ENCODE measurements at regions not wholly inside any gene's neighbourhood (a gene's known extent, or its start where the extent isn't known, plus 50 kb on each side); places are given as distances from the start of the nearest gene placed in this dataset.

DNA sequence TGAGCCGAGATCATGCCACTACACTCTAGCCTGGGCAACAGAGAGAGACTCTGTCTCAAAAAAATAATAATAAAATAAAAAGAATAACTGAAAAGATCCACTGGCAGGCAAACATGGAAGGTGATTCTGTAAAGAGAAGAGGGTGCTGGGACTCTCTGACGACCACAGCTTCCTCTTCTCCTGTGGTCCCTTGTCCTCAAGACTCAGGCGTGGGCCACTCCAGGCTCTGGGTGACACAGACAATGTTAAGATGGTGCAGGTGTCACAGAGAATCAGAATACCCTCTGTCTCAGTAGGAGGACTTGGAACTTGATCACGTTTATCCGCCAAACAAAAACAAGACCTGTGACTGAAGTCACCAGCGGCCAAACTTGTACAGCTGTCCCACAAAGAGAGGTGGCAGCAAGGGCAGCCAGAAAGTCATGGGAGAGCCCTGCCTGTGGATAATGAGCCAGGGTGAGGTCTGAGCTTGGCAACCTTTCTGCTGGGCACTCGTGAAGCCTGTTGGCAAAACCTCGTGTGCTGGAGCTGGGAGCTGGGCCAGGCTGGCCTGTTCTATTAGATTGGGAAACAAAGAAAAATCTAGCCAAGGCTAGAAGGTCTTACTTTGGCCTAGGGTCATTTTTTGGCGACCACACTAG is 76.4 kb upstream of the ITGA6 start:
- TF ChIP-seq, protein P1, sequence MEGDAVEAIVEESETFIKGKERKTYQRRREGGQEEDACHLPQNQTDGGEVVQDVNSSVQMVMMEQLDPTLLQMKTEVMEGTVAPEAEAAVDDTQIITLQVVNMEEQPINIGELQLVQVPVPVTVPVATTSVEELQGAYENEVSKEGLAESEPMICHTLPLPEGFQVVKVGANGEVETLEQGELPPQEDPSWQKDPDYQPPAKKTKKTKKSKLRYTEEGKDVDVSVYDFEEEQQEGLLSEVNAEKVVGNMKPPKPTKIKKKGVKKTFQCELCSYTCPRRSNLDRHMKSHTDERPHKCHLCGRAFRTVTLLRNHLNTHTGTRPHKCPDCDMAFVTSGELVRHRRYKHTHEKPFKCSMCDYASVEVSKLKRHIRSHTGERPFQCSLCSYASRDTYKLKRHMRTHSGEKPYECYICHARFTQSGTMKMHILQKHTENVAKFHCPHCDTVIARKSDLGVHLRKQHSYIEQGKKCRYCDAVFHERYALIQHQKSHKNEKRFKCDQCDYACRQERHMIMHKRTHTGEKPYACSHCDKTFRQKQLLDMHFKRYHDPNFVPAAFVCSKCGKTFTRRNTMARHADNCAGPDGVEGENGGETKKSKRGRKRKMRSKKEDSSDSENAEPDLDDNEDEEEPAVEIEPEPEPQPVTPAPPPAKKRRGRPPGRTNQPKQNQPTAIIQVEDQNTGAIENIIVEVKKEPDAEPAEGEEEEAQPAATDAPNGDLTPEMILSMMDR (IDR thresholded peaks at IDR 0.05) = no peak
- TF ChIP-seq EZH2 (IDR thresholded peaks at IDR 0.05; ENCODE audit: borderline replicate concordance, insufficient read depth, low read depth, low read length, poor library complexity, severe bottlenecking) = no peak
